ENCODE measurements at regions not wholly inside any gene's neighbourhood (a gene's known extent, or its start where the extent isn't known, plus 50 kb on each side); places are given as distances from the start of the nearest gene placed in this dataset.

DNA sequence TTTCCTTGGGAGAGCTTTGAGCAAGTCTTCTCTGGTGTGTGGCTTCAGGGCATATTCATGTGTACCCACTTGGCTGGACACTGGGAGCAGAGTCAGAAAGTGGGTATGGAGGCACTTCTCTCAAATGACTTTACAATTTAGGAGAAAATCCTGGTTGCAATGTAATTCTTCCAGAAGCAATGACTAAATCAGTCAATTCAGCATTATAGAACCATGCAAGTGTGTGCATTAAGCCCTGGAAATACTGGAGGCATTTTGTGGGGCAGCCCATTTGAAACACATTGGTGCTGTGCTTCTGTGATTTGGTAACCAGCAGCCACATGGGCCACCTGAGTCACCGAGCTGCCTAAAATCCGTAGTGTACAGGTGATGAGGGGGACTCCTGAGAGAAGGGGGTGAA, 94.6 kb upstream of the TAS2R1 start:
- TF ChIP-seq EZH2phosphoT487 (IDR thresholded peaks at IDR 0.05; ENCODE audit: borderline replicate concordance, low read depth, low read length) (no peak), CTCF (conservative IDR thresholded peaks at IDR 0.05; ENCODE audit: low read length) (no peak)
- intact Hi-C loops (cut with micrococcal nuclease; ENCODE audit: unreplicated experiment): no loop called here
- Histone ChIP-seq H4K20me1 (ENCODE audit: insufficient read depth, low read length) (no peaks in the 10 kb centered on the region), H2AFZ (ENCODE audit: low read length) (no peak overlapping the region), H3K36me3 (ENCODE audit: insufficient read depth, low read length) (no peaks in the 10 kb centered on the region), H3K9me2 (ENCODE audit: insufficient read depth, low read length) (no peaks in the 10 kb centered on the region), H3K4me3 (ENCODE audit: low read depth, low read length, poor library complexity, severe bottlenecking) (no peak overlapping the region), H3K9me3 (ENCODE audit: low read length) (no peaks in the 10 kb centered on the region), H3K79me2 (ENCODE audit: insufficient read depth, low read depth, low read length) (no peaks in the 10 kb centered on the region), H3K27ac (ENCODE audit: low read depth, low read length, poor library complexity, severe bottlenecking) (no peak overlapping the region), H3K4me1 (ENCODE audit: insufficient read depth, low read length, poor library complexity, severe bottlenecking) (no peaks in the 10 kb centered on the region), H3K4me2 (ENCODE audit: low read length) (no peak overlapping the region)
- ChIA-PET CTCF (ENCODE audit: unreplicated experiment) (no interaction called here), POLR2A (no interaction called here)
- DNase-seq (ENCODE audit: low spot score): no peak
- BruUV-seq (replicated peaks): no TSS peak

DNA sequence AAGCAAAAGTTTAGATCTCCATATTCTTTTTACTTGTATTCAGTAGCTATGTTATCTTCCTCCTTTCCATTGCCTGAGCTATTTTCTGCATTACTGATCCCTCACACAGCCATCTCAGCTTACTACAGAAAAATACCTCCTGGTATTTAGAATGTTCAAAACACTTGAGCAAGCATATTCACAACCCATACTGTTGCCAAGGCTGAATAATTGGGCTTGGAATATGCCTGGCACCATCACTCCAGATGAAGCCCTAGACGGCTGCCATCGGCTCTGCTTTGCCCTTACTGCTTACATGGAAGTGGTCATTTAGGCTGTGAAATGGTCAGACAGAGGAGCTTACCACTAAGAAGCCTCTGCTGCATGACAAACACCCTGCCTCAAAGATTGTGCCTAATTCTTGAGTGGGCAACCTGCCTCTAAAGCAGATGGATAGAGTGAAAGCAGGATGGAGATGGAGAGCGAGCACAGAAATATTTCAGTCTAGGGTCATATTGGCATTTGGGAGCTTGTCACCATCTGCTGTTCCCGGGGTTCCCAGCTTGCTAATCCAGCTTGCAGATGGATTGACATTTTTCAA, 92.5 kb upstream of the TAS2R1 start:
- Histone ChIP-seq H4K20me1 (ENCODE audit: insufficient read depth, low read length) (no peaks in the 10 kb centered on the region), H3K9me2 (ENCODE audit: insufficient read depth, low read length) (no peaks in the 10 kb centered on the region), H3K4me3 (ENCODE audit: low read depth, low read length, poor library complexity, severe bottlenecking) (no peak overlapping the region), H3K9me3 (ENCODE audit: low read length) (no peaks in the 10 kb centered on the region), H3K27ac (ENCODE audit: low read depth, low read length, poor library complexity, severe bottlenecking) (no peak overlapping the region), H3K79me2 (ENCODE audit: insufficient read depth, low read depth, low read length) (no peaks in the 10 kb centered on the region), H3K36me3 (ENCODE audit: insufficient read depth, low read length) (no peaks in the 10 kb centered on the region), H3K4me1 (ENCODE audit: insufficient read depth, low read length, poor library complexity, severe bottlenecking) (no peaks in the 10 kb centered on the region), H2AFZ (ENCODE audit: low read length) (no peak overlapping the region), H3K4me2 (ENCODE audit: low read length) (no peak overlapping the region)
- no peak for DNase-seq (ENCODE audit: low spot score)
- POLR2A ChIA-PET: no interaction called here
- TF ChIP-seq EZH2phosphoT487 (IDR thresholded peaks at IDR 0.05; ENCODE audit: borderline replicate concordance, low read depth, low read length) (no peak), CTCF (conservative IDR thresholded peaks at IDR 0.05; ENCODE audit: low read length) (no peak)
- CTCF ChIA-PET (ENCODE audit: unreplicated experiment): no interaction called here
- intact Hi-C loops (cut with micrococcal nuclease; ENCODE audit: unreplicated experiment): no loop called here
- no TSS peak for BruUV-seq (replicated peaks)

GRCh38 chr5:9721161-9721560, 91.0 kb upstream of the TAS2R1 start:
- no peak overlapping the region for H2AFZ ChIP-seq (ENCODE audit: low read length)
- no peak for DNase-seq (ENCODE audit: low spot score)
- peaks cover 6% of the 10 kb centered on the region for H3K4me1 ChIP-seq (ENCODE audit: insufficient read depth, low read length, poor library complexity, severe bottlenecking)
- ChIA-PET CTCF (ENCODE audit: unreplicated experiment) (no interaction called here), POLR2A (no interaction called here)
- BruUV-seq (replicated peaks): no TSS peak
- H3K9me2 ChIP-seq (ENCODE audit: insufficient read depth, low read length): no peaks in the 10 kb centered on the region
- TF ChIP-seq CTCF (conservative IDR thresholded peaks at IDR 0.05; ENCODE audit: low read length) (no peak), EZH2phosphoT487 (IDR thresholded peaks at IDR 0.05; ENCODE audit: borderline replicate concordance, low read depth, low read length) (no peak)
- no peak overlapping the region for H3K27ac ChIP-seq (ENCODE audit: low read depth, low read length, poor library complexity, severe bottlenecking)
- intact Hi-C loops (cut with micrococcal nuclease; ENCODE audit: unreplicated experiment): no loop called here
- no peak overlapping the region for H3K4me2 ChIP-seq (ENCODE audit: low read length)
- H3K9me3 ChIP-seq (ENCODE audit: low read length): no peaks in the 10 kb centered on the region
- H3K36me3 ChIP-seq (ENCODE audit: insufficient read depth, low read length): no peaks in the 10 kb centered on the region
- no peak overlapping the region for H3K4me3 ChIP-seq (ENCODE audit: low read depth, low read length, poor library complexity, severe bottlenecking)
- H3K79me2 ChIP-seq (ENCODE audit: insufficient read depth, low read depth, low read length): no peaks in the 10 kb centered on the region
- no peaks in the 10 kb centered on the region for H4K20me1 ChIP-seq (ENCODE audit: insufficient read depth, low read length)
